Hepatocyte (in vitro differentiated cells): ENCODE measurements at regions not wholly inside any gene's neighbourhood (a gene's known extent, or its start where the extent isn't known, plus 50 kb on each side); places are given as distances from the start of the nearest gene placed in this dataset.

Experiments used
- EZH2 ChIP-seq: fragments of 200-600 bp; sonication (generic); IDR thresholded peaks from 2 replicates; pipeline ENCODE4 v1.6.1; 2016; ENCODE audit warnings: antibody characterized with exemption, mild to moderate bottlenecking, borderline replicate concordance
- EZH2phosphoT487 ChIP-seq: fragments of 200-600 bp; sonication (generic); IDR thresholded peaks from one replicate; pipeline ENCODE4 v1.6.1; 2018; ENCODE audit warnings: antibody characterized with exemption, mild to moderate bottlenecking, low read depth, moderate library complexity; ENCODE audit not compliant: unreplicated experiment, severe bottlenecking
- TF ChIP-seq, protein P1 (sequence below): fragments of 200-600 bp; sonication (generic); IDR thresholded peaks from 2 replicates; pipeline ENCODE4 v1.5.1; 2016; ENCODE audit warnings: antibody characterized with exemption, mild to moderate bottlenecking; ENCODE audit not compliant: poor library complexity

GRCh38 chr11:35879361-35879760 is 64.5 kb upstream of the LDLRAD3 start:
- TF ChIP-seq, protein P1, sequence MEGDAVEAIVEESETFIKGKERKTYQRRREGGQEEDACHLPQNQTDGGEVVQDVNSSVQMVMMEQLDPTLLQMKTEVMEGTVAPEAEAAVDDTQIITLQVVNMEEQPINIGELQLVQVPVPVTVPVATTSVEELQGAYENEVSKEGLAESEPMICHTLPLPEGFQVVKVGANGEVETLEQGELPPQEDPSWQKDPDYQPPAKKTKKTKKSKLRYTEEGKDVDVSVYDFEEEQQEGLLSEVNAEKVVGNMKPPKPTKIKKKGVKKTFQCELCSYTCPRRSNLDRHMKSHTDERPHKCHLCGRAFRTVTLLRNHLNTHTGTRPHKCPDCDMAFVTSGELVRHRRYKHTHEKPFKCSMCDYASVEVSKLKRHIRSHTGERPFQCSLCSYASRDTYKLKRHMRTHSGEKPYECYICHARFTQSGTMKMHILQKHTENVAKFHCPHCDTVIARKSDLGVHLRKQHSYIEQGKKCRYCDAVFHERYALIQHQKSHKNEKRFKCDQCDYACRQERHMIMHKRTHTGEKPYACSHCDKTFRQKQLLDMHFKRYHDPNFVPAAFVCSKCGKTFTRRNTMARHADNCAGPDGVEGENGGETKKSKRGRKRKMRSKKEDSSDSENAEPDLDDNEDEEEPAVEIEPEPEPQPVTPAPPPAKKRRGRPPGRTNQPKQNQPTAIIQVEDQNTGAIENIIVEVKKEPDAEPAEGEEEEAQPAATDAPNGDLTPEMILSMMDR: no peak
- TF ChIP-seq EZH2phosphoT487 (no peak), EZH2 (no peak)
